ENCODE measurements at regions not wholly inside any gene's neighbourhood (a gene's known extent, or its start where the extent isn't known, plus 50 kb on each side); places are given as distances from the start of the nearest gene placed in this dataset.

- TF ChIP-seq, protein P1, sequence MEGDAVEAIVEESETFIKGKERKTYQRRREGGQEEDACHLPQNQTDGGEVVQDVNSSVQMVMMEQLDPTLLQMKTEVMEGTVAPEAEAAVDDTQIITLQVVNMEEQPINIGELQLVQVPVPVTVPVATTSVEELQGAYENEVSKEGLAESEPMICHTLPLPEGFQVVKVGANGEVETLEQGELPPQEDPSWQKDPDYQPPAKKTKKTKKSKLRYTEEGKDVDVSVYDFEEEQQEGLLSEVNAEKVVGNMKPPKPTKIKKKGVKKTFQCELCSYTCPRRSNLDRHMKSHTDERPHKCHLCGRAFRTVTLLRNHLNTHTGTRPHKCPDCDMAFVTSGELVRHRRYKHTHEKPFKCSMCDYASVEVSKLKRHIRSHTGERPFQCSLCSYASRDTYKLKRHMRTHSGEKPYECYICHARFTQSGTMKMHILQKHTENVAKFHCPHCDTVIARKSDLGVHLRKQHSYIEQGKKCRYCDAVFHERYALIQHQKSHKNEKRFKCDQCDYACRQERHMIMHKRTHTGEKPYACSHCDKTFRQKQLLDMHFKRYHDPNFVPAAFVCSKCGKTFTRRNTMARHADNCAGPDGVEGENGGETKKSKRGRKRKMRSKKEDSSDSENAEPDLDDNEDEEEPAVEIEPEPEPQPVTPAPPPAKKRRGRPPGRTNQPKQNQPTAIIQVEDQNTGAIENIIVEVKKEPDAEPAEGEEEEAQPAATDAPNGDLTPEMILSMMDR (IDR thresholded peaks at IDR 0.05; ENCODE audit: low read depth, low read length) = no peak
Measured at GRCh38 chr4:11622961-11623725, 194.4 kb upstream of the HS3ST1 start.

DNA sequence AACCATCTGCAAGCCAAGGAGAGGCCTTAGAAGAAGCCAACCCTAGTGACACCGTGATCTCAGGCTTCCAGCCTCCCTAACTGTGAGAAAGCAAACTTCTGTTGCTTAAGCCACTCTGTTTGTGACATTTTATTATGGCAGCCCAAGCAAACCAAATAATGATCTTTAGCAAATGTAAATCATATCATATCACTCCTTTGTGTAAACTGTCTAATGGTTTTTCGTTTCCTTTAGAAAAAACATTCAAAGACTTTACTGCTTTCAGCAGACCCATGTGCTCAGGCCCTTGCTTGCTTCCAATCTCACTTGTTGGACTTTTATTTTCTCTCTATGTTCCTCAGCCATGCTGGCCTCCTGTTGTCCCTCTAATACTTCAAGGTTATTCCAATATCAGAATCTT, 192.2 kb upstream of the HS3ST1 start:
- H3K4me3 ChIP-seq (ENCODE audit: low read depth, low read length) = no peak overlapping the region
- TF ChIP-seq, protein P1 (IDR thresholded peaks at IDR 0.05; ENCODE audit: low read depth, low read length) = no peak

More at GRCh38 chr4:11622961-11623725, 194.4 kb upstream of the HS3ST1 start:
- no peak overlapping the region for H3K4me3 ChIP-seq (ENCODE audit: low read depth, low read length)

DNA sequence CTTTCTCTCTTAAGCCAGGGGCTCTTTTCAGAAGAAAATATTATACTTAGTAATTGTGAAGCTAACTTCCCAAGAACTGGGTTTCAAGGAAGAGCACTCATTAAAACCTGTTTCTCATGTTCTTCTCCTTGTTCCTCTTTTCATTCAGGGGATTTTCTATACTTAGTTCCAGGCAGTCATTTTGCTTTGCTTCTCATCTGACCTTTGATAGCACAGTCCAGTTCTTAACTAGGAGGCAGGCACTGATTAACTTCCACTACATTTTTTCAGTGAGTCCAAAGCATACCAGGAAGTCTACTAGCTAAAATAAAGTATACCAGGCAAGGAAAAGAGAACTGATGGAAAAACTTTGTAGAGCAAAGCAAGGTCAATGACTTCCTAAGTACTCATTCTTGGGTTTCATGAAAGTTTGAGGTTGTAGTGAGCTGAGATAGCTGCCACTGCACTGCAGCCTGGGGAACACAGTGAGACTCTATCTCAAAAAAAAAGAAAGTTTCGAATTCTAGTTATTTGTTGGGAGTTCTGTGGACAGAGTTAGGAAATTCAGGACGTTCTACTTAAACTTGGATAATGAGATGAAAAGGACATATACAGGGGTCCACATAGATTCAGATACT, 190.1 kb upstream of the HS3ST1 start:
- TF ChIP-seq, protein P1 (IDR thresholded peaks at IDR 0.05; ENCODE audit: low read depth, low read length) = no peak
- no peak overlapping the region for H3K4me3 ChIP-seq (ENCODE audit: low read depth, low read length)

DNA sequence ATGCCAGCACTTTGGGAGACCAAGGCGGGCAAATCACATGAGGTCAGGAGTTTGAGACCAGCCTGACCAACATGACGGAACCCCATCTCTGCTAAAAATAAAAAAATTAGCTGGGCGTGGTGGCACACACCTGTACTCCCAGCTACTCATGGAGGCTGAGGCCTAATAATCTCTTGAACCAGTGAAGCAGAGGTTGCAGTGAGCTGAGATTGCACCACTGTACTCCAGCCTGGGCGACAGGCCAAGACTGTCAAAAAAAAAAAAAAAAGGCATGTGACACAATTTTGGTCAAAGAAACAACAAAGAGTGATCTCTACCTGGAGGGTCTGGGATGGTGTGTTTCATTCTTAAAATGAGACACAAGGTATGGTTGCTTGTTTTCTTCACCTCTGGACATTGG, 188.2 kb upstream of the HS3ST1 start:
- TF ChIP-seq, protein P1 (IDR thresholded peaks at IDR 0.05; ENCODE audit: low read depth, low read length) = no peak
- H3K4me3 ChIP-seq (ENCODE audit: low read depth, low read length) = no peak overlapping the region

- H3K4me3 ChIP-seq (ENCODE audit: low read depth, low read length) = no peak overlapping the region
- TF ChIP-seq, protein P1 (IDR thresholded peaks at IDR 0.05; ENCODE audit: low read depth, low read length) = no peak
Measured at GRCh38 chr4:11615601-11616000, 186.9 kb upstream of the HS3ST1 start.

DNA sequence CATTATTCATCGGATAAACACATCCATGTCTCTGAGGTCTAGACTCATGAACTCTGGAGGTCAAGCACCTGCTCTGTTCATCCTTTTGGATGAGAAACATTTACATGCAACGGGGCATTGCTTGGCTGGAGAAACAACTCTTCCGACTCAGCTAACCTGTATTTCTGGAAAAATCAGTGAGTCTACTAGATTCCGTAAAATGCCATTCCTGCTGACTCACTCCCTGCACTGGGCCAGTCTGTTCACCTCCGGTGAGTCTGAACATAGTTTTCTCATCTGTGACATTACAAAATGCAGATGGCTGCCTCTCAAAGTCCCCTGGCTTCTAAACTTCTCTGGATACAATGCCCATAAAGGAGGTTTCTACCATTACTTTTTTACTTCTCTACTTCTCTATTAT, 185.7 kb upstream of the HS3ST1 start:
- no peak overlapping the region for H3K4me3 ChIP-seq (ENCODE audit: low read depth, low read length)
- TF ChIP-seq, protein P1 (IDR thresholded peaks at IDR 0.05; ENCODE audit: low read depth, low read length) = no peak

DNA sequence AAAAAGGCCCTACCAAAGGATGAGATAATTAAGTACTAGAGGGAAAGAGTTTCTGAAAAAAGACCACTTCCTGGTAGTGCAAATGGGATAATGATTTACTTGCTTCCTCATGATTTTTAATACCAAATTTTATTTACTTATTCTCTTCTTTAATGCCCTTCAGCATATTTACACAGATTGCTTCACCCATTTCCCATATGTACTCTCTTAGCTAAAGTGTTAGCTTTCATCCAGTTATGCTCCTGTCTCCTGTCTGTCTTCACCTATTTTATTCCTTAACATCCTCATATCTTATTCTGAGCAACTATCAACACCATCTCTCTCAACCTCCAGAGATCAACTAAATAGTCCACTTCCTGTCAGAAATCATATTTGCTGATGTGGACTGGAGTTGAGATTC, 183.2 kb upstream of the HS3ST1 start:
- no peak overlapping the region for H3K4me3 ChIP-seq (ENCODE audit: low read depth, low read length)
- TF ChIP-seq, protein P1 (IDR thresholded peaks at IDR 0.05; ENCODE audit: low read depth, low read length) = no peak
